ENCODE measurements at regions not wholly inside any gene's neighbourhood (a gene's known extent, or its start where the extent isn't known, plus 50 kb on each side); places are given as distances from the start of the nearest gene placed in this dataset.

- peaks cover 3% of the 10 kb centered on the region; the same call in 2 of the 3 replicates for H3K9me3 Mint-ChIP-seq
- Histone ChIP-seq H2AFZ (peak overlapping the region; percentile 56; the same call in 1 of the 2 replicates), H4K20me1 (replicated peaks; ENCODE audit: insufficient read depth) (no peaks in the 10 kb centered on the region), H3K79me2 (replicated peaks; ENCODE audit: insufficient read depth) (no peaks in the 10 kb centered on the region), H3F3A (replicated peaks; ENCODE audit: low read depth) (no peaks in the 10 kb centered on the region), H3K4me2 (no peak overlapping the region), H3K4me1 (ENCODE audit: insufficient read depth) (no peaks in the 10 kb centered on the region), H3K9me2 (ENCODE audit: insufficient read depth) (no peaks in the 10 kb centered on the region), H3K36me3 (ENCODE audit: insufficient read depth) (no peaks in the 10 kb centered on the region), H3K27ac (ENCODE audit: low read depth) (no peak overlapping the region), H3K27me3 (ENCODE audit: insufficient read depth) (no peaks in the 10 kb centered on the region), H3K4me3 (no peak overlapping the region)
- H3K4me3 Mint-ChIP-seq: no peak overlapping the region
- TF ChIP-seq, protein P1, sequence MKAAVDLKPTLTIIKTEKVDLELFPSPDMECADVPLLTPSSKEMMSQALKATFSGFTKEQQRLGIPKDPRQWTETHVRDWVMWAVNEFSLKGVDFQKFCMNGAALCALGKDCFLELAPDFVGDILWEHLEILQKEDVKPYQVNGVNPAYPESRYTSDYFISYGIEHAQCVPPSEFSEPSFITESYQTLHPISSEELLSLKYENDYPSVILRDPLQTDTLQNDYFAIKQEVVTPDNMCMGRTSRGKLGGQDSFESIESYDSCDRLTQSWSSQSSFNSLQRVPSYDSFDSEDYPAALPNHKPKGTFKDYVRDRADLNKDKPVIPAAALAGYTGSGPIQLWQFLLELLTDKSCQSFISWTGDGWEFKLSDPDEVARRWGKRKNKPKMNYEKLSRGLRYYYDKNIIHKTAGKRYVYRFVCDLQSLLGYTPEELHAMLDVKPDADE (IDR thresholded peaks at IDR 0.05): no peak
- no peak for TF ChIP-seq ZNF331 (CRISPR knock-in tag; IDR thresholded peaks at IDR 0.05; ENCODE audit: low read depth)
- TF ChIP-seq ZNF114 (CRISPR knock-in tag; IDR thresholded peaks at IDR 0.05): no peak
- TF ChIP-seq JUNB (IDR thresholded peaks at IDR 0.05; ENCODE audit: unreplicated experiment): no peak
- no peak for TF ChIP-seq POLR2AphosphoS5 (IDR thresholded peaks at IDR 0.05; ENCODE audit: low read depth)
- TF ChIP-seq NANOG (IDR thresholded peaks at IDR 0.05; ENCODE audit: borderline replicate concordance): no peak
- TF ChIP-seq EZH2phosphoT487 (IDR thresholded peaks at IDR 0.05; ENCODE audit: unreplicated experiment): no peak
- TF ChIP-seq, protein P2, sequence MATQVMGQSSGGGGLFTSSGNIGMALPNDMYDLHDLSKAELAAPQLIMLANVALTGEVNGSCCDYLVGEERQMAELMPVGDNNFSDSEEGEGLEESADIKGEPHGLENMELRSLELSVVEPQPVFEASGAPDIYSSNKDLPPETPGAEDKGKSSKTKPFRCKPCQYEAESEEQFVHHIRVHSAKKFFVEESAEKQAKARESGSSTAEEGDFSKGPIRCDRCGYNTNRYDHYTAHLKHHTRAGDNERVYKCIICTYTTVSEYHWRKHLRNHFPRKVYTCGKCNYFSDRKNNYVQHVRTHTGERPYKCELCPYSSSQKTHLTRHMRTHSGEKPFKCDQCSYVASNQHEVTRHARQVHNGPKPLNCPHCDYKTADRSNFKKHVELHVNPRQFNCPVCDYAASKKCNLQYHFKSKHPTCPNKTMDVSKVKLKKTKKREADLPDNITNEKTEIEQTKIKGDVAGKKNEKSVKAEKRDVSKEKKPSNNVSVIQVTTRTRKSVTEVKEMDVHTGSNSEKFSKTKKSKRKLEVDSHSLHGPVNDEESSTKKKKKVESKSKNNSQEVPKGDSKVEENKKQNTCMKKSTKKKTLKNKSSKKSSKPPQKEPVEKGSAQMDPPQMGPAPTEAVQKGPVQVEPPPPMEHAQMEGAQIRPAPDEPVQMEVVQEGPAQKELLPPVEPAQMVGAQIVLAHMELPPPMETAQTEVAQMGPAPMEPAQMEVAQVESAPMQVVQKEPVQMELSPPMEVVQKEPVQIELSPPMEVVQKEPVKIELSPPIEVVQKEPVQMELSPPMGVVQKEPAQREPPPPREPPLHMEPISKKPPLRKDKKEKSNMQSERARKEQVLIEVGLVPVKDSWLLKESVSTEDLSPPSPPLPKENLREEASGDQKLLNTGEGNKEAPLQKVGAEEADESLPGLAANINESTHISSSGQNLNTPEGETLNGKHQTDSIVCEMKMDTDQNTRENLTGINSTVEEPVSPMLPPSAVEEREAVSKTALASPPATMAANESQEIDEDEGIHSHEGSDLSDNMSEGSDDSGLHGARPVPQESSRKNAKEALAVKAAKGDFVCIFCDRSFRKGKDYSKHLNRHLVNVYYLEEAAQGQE (IDR thresholded peaks at IDR 0.05; ENCODE audit: unreplicated experiment): no peak
- TF ChIP-seq STAT1 (IDR thresholded peaks at IDR 0.05; ENCODE audit: unreplicated experiment): no peak
- peaks cover 3% of the 10 kb centered on the region; the same call in 2 of the 3 replicates for H3K36me3 Mint-ChIP-seq (ENCODE audit: low read depth)
- ATAC-seq (no peak), DNase-seq (ENCODE audit: low spot score) (no peak)
- H3K4me1 Mint-ChIP-seq: peaks cover 4% of the 10 kb centered on the region; the same call in 2 of the 3 replicates
- H3K27ac Mint-ChIP-seq: no peak overlapping the region
- H3K27me3 Mint-ChIP-seq (ENCODE audit: insufficient read depth, low read depth, poor library complexity): no peaks in the 10 kb centered on the region
Measured at GRCh38 chr15:67981848-67982247, 72.3 kb upstream of the PIAS1 start.

DNA sequence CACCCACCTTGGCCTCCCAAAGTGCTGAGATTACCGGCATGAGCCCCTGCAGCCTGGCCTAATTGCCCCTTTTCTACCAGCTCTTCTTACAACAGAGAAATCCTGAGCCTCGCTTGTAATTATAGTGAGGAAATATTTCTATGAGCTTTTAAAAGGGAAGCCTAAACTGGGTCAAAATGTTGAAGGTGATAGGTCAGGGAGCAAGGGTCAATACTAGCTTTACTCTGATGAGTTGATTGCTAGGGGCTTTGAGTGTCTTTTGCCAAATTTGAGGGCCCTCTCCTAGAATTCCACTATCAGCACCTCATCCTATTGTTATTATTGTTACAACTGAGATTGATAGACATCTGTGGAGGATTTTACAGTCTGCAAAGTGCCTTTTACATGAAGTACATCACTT lies 62.4 kb upstream of the PIAS1 start:
- no peak overlapping the region for H3K27ac Mint-ChIP-seq
- Histone ChIP-seq H2AFZ (no peak overlapping the region), H4K20me1 (replicated peaks; ENCODE audit: insufficient read depth) (no peaks in the 10 kb centered on the region), H3F3A (replicated peaks; ENCODE audit: low read depth) (no peaks in the 10 kb centered on the region), H3K4me1 (ENCODE audit: insufficient read depth) (no peaks in the 10 kb centered on the region), H3K36me3 (ENCODE audit: insufficient read depth) (no peaks in the 10 kb centered on the region), H3K27me3 (ENCODE audit: insufficient read depth) (no peaks in the 10 kb centered on the region), H3K4me3 (no peak overlapping the region), H3K4me2 (no peak overlapping the region), H3K79me2 (replicated peaks; ENCODE audit: insufficient read depth) (no peaks in the 10 kb centered on the region), H3K9me2 (ENCODE audit: insufficient read depth) (no peaks in the 10 kb centered on the region), H3K27ac (ENCODE audit: low read depth) (no peak overlapping the region)
- no peak for ATAC-seq
- no peaks in the 10 kb centered on the region for H3K36me3 Mint-ChIP-seq (ENCODE audit: low read depth)
- TF ChIP-seq JUNB (IDR thresholded peaks at IDR 0.05; ENCODE audit: unreplicated experiment): no peak
- no peak for TF ChIP-seq STAT1 (IDR thresholded peaks at IDR 0.05; ENCODE audit: unreplicated experiment)
- TF ChIP-seq POLR2AphosphoS5 (IDR thresholded peaks at IDR 0.05; ENCODE audit: low read depth): no peak
- TF ChIP-seq, protein P2 (IDR thresholded peaks at IDR 0.05; ENCODE audit: unreplicated experiment): no peak
- no peak for DNase-seq (ENCODE audit: low spot score)
- H3K4me3 Mint-ChIP-seq: no peak overlapping the region
- H3K27me3 Mint-ChIP-seq (ENCODE audit: insufficient read depth, low read depth, poor library complexity): peaks cover 3% of the 10 kb centered on the region
- no peaks in the 10 kb centered on the region for H3K4me1 Mint-ChIP-seq
- H3K9me3 Mint-ChIP-seq: no peaks in the 10 kb centered on the region
